ENCODE measurements at regions not wholly inside any gene's neighbourhood (a gene's known extent, or its start where the extent isn't known, plus 50 kb on each side); places are given as distances from the start of the nearest gene placed in this dataset.

- no peak for DNase-seq
Observed at GRCh38 chr9:134487066-134487710, 154.4 kb upstream of the COL5A1 start.

DNA sequence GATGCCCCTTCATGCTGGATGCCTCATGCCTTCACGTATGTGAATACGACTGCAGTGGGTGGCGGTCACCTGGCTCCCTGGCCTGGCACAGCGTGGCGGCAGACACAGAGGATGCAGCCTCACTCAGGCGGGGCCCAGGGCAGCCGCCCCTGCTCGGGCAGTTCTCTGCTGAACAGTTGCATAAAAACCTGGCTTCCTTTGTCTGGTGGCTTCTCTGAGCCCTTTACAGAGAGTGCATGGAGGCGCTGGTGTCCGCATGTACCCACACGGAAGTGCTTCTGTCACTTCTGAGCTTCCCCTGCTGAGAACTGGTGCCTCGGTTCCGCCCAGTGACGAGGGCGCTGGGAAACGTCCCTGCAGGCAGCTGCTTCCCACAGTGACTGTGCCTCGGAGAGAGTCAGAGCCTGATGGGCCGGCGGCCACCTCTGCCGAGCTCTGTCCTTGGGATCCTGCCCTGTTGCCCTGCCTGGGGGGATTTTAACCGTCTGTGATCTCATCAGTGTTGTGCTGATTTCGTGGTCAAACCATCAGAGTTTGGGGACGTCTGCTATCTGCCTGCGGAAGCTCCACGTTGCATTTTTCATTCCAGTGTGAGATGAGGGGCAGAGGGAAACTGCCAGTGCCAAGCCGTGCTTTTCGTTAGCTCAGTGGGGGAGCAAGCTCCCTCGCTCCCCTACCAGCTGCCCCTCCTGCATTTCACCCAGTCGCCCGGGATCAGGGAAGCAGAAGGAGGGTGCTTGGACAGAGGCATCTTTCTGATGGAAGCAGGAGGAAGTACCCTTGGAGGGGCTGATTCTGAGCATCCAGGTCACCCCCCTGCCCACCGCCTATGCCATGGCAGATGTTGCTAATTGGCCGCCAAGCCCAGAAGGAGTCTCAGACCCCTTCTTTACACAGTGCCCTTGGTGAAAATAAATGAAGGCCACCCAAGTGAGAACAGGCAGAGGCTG, 153.0 kb upstream of the COL5A1 start:
- DNase-seq: no peak

DNA sequence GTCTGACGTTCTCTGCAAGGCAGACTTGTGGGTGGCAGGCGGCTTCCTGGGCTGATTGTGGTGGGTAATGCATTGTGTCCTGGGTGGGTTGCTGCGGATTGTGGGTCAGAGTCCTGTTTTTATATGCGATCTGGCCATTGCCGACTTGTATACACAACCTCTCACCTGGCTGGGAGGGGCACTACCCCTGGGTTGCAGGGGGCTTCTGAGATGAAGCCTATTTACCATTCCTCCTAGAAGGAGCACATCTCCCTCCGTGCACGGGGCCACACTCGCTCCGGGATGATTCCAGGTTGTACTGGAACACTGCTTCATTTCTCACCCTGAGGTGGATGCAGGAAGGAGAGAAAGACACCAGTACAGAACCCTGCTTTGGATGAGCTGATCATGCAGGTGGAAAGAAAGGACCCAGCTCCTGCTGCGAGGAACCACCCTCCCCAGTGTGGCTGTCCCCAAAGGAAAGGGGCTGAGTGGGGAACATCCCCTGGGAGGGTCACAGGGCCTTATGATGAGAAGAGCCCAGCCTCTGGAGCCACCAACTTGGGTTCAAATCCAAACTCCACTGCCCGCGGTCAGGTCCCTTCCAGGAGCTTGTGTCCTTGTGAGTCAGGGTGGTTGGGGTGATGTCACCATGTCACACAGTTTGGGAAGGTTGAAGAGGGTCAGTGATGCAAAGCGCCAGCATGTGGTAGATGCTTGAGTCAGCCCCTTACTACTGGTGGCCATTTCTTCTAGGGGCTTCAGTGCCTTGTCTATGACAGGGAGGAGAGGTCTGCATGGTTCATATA, 151.8 kb upstream of the COL5A1 start:
- DNase-seq: no peak

GRCh38 chr9:134490446-134490845, 151.2 kb upstream of the COL5A1 start:
- DNase-seq: no peak

DNA sequence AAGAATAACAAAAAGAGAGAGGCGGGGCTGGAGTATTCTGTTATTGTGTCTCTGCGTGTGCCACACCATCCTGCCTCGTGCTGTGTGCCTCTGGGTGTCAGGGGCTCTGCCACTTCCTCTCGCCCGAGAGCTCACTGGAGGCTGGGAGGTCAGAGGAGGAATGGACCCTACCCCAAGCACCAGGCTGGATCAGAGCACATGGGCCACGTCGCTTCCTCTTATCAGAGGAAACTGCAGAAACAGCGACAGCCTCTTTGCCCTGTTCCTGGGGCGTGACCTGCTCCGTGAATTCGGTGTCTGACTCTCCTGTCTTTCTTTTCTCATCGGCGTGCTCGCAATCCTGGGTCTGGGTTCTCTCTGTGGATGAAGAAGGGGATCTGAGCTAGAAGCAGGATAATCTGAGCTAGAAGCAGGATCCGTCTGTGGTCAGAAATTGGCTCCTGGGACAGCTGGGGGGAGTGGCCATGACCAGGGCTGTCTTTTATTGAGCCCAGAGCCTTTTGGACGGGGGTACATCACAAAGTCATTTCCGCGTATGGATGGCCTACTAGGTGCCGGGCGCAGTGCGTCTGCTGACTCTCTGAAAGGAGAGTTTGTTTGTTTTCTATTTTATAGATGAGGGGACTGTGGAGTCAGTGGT, 150.3 kb upstream of the COL5A1 start:
- DNase-seq: no peak

- no peak for DNase-seq
Observed at GRCh38 chr9:134491856-134492255, 149.7 kb upstream of the COL5A1 start.

GRCh38 chr9:134492281-134492691, 149.3 kb upstream of the COL5A1 start:
- no peak for DNase-seq

DNA sequence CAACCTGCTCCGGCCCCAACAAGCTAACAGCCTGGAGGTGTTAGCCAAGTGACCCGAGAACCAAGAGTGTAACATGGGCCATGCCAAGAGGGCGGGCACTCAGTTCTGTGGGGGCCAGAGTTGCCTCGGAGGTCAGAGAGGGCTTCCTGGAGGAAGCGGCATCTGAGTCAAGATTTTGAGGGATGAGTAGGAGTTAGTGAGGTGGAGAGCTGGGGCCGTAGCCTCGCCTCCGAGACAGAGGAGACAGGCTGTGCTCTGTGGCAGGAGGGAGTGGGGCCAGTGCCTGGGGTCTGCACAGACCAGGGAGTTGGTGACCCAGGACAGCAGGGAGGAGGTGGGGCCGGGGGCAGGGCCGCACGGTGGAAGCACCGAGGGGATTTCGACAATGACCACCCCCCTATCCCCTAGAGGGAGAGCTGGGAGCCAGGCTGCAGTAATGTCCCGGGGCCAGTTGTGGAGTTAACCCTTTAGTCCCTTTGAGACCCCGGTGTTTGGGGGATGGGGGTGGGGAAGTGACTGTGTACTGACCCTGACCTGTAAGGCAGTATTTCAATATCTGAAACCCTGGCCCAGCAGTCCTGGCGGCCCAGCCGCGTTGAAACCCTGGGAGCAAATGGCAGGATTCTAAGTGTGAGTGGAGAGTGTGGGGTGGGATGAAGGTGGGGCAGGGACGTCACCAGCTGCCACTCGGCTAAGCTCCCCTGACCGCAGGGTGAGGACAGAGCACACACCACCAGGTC, 148.7 kb upstream of the COL5A1 start:
- no peak for DNase-seq

GRCh38 chr9:134493461-134494272, 147.9 kb upstream of the COL5A1 start:
- DNase-seq: no peak

- DNase-seq: no peak
Observed at GRCh38 chr9:134494273-134494815, 147.3 kb upstream of the COL5A1 start.

GRCh38 chr9:134494905-134495304, 146.7 kb upstream of the COL5A1 start:
- DNase-seq: no peak

- no peak for DNase-seq
Observed at GRCh38 chr9:134495881-134496412, 145.7 kb upstream of the COL5A1 start.

- DNase-seq: no peak
Observed at GRCh38 chr9:134496413-134497282, 145.0 kb upstream of the COL5A1 start.

- no peak for DNase-seq
Observed at GRCh38 chr9:134497283-134497860, 144.2 kb upstream of the COL5A1 start.

DNA sequence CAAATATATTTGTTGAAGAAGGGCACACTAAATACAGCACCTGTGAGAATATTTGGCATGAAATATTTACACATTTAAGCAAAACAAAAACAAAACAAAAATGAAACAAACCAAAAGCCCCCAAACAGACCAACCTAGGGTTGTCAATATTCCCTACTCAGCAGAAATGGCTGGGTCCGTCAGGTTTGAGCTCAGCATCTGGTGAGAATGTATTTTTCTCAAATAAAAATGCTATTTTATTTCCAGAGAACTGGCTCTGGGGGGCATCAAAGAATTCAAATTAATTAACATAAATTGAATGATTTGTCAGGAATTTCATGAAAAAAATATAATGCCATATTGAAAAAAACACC, 142.8 kb upstream of the COL5A1 start:
- no peak for DNase-seq

- DNase-seq: no peak
Observed at GRCh38 chr9:134500931-134501760, 140.5 kb upstream of the COL5A1 start.

DNA sequence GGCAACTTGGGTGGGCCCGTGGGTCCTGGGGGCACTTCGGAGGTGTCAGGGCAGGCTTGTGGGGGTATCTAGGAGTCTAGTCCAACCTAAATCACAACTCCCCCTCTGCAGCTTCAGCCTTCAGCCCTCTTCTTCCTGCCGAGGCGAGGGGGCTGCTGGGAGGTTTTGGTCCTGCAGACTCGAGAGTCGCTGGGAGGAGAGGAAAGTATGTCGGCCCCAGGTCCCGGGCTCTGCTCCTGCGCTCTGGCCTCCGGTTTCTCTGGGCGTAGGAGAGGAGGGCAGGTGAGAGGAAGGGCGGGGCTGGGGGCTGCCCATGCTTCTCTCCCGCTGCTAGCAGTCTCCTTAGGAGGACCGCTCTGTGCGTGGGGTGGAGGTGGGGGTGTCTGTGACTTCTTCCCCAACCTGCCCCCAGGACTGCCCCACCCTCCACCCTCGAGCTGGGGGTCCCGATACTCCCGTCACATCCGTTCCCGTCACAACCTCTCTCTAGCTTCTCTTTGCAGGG, 139.8 kb upstream of the COL5A1 start:
- DNase-seq: no peak

DNA sequence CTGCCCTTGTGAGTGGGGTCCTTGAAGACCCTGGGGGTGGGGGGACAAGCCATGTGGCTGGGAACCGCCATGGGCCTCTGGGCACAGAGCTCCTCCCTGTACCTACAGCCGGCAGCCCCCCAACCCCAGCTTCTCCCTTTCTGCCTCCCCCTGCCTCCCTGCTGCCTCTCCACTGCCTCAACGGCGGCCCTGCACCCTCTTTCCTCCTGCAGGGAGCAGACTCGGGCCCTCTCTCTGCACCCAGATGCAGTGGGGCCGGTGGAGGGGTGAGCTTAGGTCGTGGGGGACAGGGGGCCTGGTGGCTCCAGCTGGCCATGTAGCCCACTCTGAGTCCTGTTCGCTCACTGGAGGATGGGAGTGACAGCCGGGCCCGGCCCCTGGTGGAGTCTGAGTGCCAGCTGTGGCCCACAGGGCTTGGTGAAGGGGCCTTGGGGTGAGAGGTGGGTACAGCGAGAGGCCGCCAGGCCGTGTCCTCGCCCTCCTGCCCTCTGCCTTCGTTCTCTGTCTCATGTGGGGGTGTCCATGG, 139.3 kb upstream of the COL5A1 start:
- DNase-seq: no peak
